Umbilical cord (tissue), 1 donor: ENCODE measurements at regions not wholly inside any gene's neighbourhood (a gene's known extent, or its start where the extent isn't known, plus 50 kb on each side); places are given as distances from the start of the nearest gene placed in this dataset.
"Not testable (repeated sequence)": the region's sequence is repeated elsewhere in the genome, so short reads cannot be mapped to it uniquely, and the experiment has no call there.

Experiments used
- DNase-seq: peaks from one replicate; pipeline ENCODE4 v3.0.0-alpha.2; 2015; ENCODE audit warnings: low spot score

- no peak for DNase-seq
These were observed 761.4 kb downstream of the KCNA4 start for GRCh38 chr11:29255401-29255800.

- no peak for DNase-seq
These were observed 765.1 kb downstream of the KCNA4 start for GRCh38 chr11:29251738-29252137.

- DNase-seq: no peak
These were observed 767.1 kb downstream of the KCNA4 start for GRCh38 chr11:29249713-29250112.

- DNase-seq: no peak
These were observed 772.5 kb downstream of the KCNA4 start for GRCh38 chr11:29244355-29244754.

- DNase-seq: no peak
These were observed 773.2 kb downstream of the KCNA4 start for GRCh38 chr11:29243616-29244015.

GRCh38 chr11:29231991-29232390, 784.8 kb downstream of the KCNA4 start:
- DNase-seq: no peak

GRCh38 chr11:29231586-29231985, 785.2 kb downstream of the KCNA4 start:
- no peak for DNase-seq

GRCh38 chr11:29227811-29228210, 789.0 kb downstream of the KCNA4 start:
- no peak for DNase-seq

GRCh38 chr11:29224739-29225384, 792.0 kb downstream of the KCNA4 start:
- no peak for DNase-seq

- not testable (repeated sequence) for DNase-seq
These were observed 797.3 kb downstream of the KCNA4 start for GRCh38 chr11:29219531-29219930.

GRCh38 chr11:29217901-29218300, 798.9 kb downstream of the KCNA4 start:
- DNase-seq: no peak

- DNase-seq: no peak
These were observed 802.0 kb downstream of the KCNA4 start for GRCh38 chr11:29214833-29215232.

GRCh38 chr11:29211202-29211601, 805.6 kb downstream of the KCNA4 start:
- DNase-seq: no peak

GRCh38 chr11:29210426-29210825, 806.4 kb downstream of the KCNA4 start:
- no peak for DNase-seq

GRCh38 chr11:29208117-29208516, 808.7 kb downstream of the KCNA4 start:
- DNase-seq: no peak

GRCh38 chr11:29200791-29201562, 815.9 kb downstream of the KCNA4 start:
- no peak for DNase-seq

- no peak for DNase-seq
These were observed 826.5 kb downstream of the KCNA4 start for GRCh38 chr11:29190313-29190712.

GRCh38 chr11:29187215-29187614, 829.6 kb downstream of the KCNA4 start:
- no peak for DNase-seq

- peak; percentile 5 for DNase-seq
These were observed 831.6 kb downstream of the KCNA4 start for GRCh38 chr11:29184939-29185890.

- no peak for DNase-seq
These were observed 833.5 kb downstream of the KCNA4 start for GRCh38 chr11:29183301-29183700.

- peak; percentile 26 for DNase-seq
These were observed 843.2 kb downstream of the KCNA4 start for GRCh38 chr11:29173660-29174062.

- DNase-seq: no peak
These were observed 845.4 kb downstream of the KCNA4 start for GRCh38 chr11:29171360-29171950.
